ENCODE measurements at regions not wholly inside any gene's neighbourhood (a gene's known extent, or its start where the extent isn't known, plus 50 kb on each side); places are given as distances from the start of the nearest gene placed in this dataset.
"Not testable (repeated sequence)": the region's sequence is repeated elsewhere in the genome, so short reads cannot be mapped to it uniquely, and the experiment has no call there.

DNA sequence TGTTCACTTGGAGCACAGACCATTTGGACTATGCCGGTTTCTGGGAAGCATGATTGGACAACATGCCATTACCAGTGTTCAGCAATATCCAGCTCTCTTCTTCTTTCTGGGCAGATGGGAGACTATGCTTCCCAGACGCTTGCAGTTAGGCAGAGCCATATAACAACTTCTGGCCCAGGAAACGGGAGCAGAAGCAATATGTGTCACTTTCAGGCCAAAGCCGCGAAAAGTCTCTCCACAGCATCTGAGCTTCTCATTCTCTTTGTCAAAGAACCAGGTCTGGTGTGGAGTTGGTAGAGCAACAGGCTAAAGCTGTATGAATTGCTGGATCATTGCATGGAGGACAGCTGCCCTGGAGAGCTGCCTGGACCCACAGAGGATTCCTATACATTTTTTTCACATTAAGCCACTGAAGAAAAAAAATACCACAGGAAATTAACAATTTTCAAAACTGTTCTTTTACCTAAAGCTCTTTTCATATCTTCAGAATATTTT, 131.4 kb upstream of the FRG1 start:
- Histone ChIP-seq H3K9me3 (ENCODE audit: control insufficient read depth, low read length) (no peaks in the 10 kb centered on the region), H3K4me1 (ENCODE audit: control insufficient read depth, insufficient read depth, low read length, poor library complexity, severe bottlenecking) (no peaks in the 10 kb centered on the region), H3K36me3 (ENCODE audit: control insufficient read depth, insufficient read depth, low read length) (no peaks in the 10 kb centered on the region), H3K4me3 (ENCODE audit: extremely low read depth, insufficient read depth, low read length, poor library complexity, severe bottlenecking) (no peak overlapping the region), H3K27ac (ENCODE audit: low read depth, low read length, severe bottlenecking) (no peak overlapping the region)
- WGBS, 2 experiments (ENCODE audit: insufficient coverage in 2 of 2) = 93 to 95% methylated on average over 5 of the region's 5 CpGs

DNA sequence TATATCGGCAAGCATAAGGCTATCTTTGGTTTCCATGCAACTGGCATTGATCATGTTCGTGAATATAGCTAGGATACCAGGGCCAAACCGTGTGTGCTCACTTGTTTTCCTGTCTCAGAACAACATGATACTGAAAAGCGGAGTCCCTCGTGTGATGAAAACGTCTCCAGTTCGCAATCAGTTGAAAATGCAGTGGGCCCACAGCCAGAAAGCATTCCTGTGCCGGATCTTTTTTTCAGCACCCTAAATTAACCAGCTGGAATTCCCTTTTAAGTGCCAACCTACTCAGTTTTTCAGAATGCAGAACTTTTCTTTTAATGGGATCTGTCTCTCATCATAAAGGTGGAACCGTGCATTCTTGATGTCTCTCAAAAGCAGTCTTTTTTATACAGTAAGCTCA, 130.8 kb upstream of the FRG1 start:
- WGBS, 2 experiments (ENCODE audit: insufficient coverage in 2 of 2) = 89 to 95% methylated on average over 9 of the region's 9 CpGs
- H3K4me3 ChIP-seq (ENCODE audit: extremely low read depth, insufficient read depth, low read length, poor library complexity, severe bottlenecking) = no peak overlapping the region
- no peak overlapping the region for H3K27ac ChIP-seq (ENCODE audit: low read depth, low read length, severe bottlenecking)
- H3K36me3 ChIP-seq (ENCODE audit: control insufficient read depth, insufficient read depth, low read length) = no peaks in the 10 kb centered on the region
- no peaks in the 10 kb centered on the region for H3K9me3 ChIP-seq (ENCODE audit: control insufficient read depth, low read length)
- no peaks in the 10 kb centered on the region for H3K4me1 ChIP-seq (ENCODE audit: control insufficient read depth, insufficient read depth, low read length, poor library complexity, severe bottlenecking)

DNA sequence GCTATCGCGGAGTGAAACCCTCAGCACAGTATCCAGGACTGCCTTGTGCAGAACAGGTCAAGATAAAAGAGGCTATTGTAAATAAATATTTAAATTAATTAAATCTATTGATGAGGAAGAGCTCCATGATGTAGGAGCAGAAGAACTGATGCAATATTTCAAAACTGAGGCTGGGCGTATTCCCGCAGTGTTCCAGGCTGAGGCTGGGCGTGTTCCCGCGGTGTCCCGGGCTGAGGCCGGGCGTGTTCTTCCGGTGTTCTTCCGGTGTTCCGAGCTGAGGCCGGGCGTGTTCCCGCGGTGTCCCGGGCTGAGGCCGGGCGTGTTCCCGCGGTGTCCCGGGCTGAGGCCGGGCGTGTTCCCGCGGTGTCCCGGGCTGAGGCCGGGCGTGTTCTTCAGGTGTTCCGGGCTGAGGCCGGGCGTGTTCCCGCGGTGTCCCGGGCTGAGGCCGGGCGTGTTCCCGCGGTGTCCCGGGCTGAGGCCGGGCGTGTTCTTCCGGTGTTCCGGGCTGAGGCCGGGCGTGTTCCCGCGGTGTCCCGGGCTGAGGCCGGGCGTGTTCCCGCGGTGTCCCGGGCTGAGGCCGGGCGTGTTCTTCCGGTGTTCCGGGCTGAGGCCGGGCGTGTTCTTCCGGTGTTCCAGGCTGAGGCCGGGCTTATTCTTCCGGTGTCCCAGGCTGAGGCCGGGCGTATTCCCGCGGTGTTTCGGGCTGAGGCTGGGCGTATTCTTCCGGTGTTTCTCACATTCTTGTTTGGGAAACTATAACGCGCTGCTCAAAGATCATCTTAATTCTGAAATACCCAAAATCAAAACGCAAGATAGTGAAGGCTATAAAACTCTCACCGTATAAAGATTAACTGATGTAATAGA, 130.1 kb upstream of the FRG1 start:
- not testable (repeated sequence) for H3K27ac ChIP-seq (ENCODE audit: low read depth, low read length, severe bottlenecking); H3K36me3 ChIP-seq (ENCODE audit: control insufficient read depth, insufficient read depth, low read length); H3K4me3 ChIP-seq (ENCODE audit: extremely low read depth, insufficient read depth, low read length, poor library complexity, severe bottlenecking); H3K4me1 ChIP-seq (ENCODE audit: control insufficient read depth, insufficient read depth, low read length, poor library complexity, severe bottlenecking); H3K9me3 ChIP-seq (ENCODE audit: control insufficient read depth, low read length)
- 92 to 93% methylated on average over 39 to 46 of the region's 75 CpGs for WGBS, 2 experiments (ENCODE audit: insufficient coverage in 2 of 2)

DNA sequence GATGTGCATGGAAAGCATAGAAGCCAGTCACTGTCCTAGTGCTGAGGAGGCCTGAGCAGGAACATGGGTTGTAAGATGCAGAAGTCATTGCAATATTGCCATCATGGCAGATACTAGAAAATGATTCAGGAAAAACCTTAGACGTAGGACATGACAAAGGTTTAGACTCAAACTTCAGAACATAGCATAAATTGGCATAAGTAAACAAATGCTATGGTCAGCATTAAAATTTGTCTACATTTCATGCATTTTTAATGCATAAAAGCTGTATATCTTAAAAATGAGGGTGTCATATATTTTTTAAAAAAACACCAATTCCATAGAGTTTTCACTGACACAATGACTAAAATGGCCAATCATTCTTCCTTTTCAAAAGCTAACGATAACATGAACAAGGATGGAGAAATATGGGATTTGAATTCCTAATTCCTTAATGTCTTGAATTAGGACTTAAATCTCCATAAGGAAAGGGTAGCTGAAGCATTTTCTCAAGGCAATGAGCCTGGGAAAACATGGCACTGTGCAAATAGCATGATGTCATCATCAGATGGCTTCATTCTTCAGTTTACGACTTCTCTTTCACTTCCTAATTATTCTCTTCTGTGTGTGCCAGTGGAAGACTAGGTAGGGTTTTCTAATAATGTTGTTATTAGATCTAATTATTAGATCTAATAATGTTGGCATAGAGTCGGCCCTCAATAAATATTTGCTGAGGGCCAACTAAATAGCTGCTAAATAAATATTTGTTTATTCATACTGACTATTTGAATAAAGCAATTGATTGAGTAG, 125.1 kb upstream of the FRG1 start:
- Histone ChIP-seq H3K9me3 (ENCODE audit: control insufficient read depth, low read length) (no peaks in the 10 kb centered on the region), H3K4me1 (ENCODE audit: control insufficient read depth, insufficient read depth, low read length, poor library complexity, severe bottlenecking) (no peaks in the 10 kb centered on the region), H3K4me3 (ENCODE audit: extremely low read depth, insufficient read depth, low read length, poor library complexity, severe bottlenecking) (no peak overlapping the region), H3K36me3 (ENCODE audit: control insufficient read depth, insufficient read depth, low read length) (no peaks in the 10 kb centered on the region), H3K27ac (ENCODE audit: low read depth, low read length, severe bottlenecking) (no peak overlapping the region)
- 100% methylated on average over 1 of the region's 4 CpGs; no CpG with 5 or more reads in 1 of the 2 experiments for WGBS, 2 experiments (ENCODE audit: insufficient coverage in 2 of 2)

DNA sequence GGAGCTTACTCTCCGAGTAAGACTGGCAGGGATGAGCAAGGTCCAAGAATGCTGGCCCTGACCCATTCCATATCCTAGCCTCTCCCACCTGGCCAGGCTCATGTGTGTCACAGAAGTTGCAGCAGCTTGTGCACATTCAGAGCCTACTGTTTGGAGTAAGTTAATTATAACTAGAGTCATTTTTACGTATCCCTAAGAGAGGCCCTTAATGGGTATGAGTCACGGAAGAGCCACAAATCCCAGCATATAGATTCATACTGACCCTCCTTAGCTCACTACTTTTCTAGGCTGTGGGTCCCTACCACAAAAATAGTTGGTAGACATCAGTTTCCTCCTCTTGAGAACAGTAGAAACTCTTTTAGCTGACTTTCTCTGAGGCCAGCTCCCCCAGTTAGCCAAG, 118.3 kb upstream of the FRG1 start:
- H3K27ac ChIP-seq (ENCODE audit: low read depth, low read length, severe bottlenecking) = no peak overlapping the region
- no peaks in the 10 kb centered on the region for H3K9me3 ChIP-seq (ENCODE audit: control insufficient read depth, low read length)
- 78 to 94% methylated on average over 2 of the region's 3 CpGs for WGBS, 2 experiments (ENCODE audit: insufficient coverage in 2 of 2)
- H3K4me1 ChIP-seq (ENCODE audit: control insufficient read depth, insufficient read depth, low read length, poor library complexity, severe bottlenecking) = no peaks in the 10 kb centered on the region
- no peaks in the 10 kb centered on the region for H3K36me3 ChIP-seq (ENCODE audit: control insufficient read depth, insufficient read depth, low read length)
- H3K4me3 ChIP-seq (ENCODE audit: extremely low read depth, insufficient read depth, low read length, poor library complexity, severe bottlenecking) = no peak overlapping the region

DNA sequence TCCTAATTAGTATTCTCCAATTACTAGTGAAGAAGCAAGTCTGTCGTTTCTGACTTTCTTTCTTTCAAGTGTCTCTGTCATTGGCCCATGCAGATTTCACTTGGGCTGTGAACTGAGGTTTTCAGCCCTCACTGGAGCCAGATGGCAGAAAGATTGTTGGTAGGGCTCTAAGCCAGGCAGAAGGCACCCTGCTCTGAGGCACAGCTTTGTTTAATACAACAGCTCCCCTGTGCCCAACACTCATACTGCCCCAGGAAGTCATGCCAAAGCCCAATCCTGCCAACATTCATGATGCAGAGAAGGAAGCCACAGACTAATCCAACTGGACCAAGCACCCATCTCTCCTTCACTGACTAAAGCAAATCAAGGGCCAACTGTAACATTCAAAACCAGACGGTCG, 117.1 kb upstream of the FRG1 start:
- Histone ChIP-seq H3K4me1 (ENCODE audit: control insufficient read depth, insufficient read depth, low read length, poor library complexity, severe bottlenecking) (no peaks in the 10 kb centered on the region), H3K4me3 (ENCODE audit: extremely low read depth, insufficient read depth, low read length, poor library complexity, severe bottlenecking) (no peak overlapping the region), H3K27ac (ENCODE audit: low read depth, low read length, severe bottlenecking) (no peak overlapping the region), H3K36me3 (ENCODE audit: control insufficient read depth, insufficient read depth, low read length) (no peaks in the 10 kb centered on the region), H3K9me3 (ENCODE audit: control insufficient read depth, low read length) (no peaks in the 10 kb centered on the region)
- WGBS, 2 experiments (ENCODE audit: insufficient coverage in 2 of 2) = 67% methylated on average over 1 of the region's 3 CpGs; no CpG with 5 or more reads in 1 of the 2 experiments

DNA sequence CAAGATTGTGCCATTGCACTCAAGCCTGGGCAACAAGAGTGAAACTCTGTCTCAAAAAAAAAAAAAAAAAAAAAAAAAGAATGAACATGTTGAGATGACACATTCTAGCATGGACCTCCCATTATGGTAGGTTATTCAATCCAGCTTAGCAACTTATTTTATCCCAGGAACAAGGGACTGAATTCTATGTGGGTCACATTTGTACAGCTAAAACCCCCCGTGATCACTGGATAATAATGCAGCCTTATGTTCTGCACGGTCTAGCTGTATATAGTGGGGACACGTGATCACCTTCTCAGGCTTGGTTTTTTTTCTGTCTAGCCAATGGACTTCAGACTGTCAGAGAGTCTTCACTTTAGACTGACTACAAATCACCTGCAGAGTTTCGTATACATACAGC, 115.2 kb upstream of the FRG1 start:
- Histone ChIP-seq H3K9me3 (ENCODE audit: control insufficient read depth, low read length) (no peaks in the 10 kb centered on the region), H3K36me3 (ENCODE audit: control insufficient read depth, insufficient read depth, low read length) (no peaks in the 10 kb centered on the region), H3K4me1 (ENCODE audit: control insufficient read depth, insufficient read depth, low read length, poor library complexity, severe bottlenecking) (no peaks in the 10 kb centered on the region), H3K27ac (ENCODE audit: low read depth, low read length, severe bottlenecking) (no peak overlapping the region), H3K4me3 (ENCODE audit: extremely low read depth, insufficient read depth, low read length, poor library complexity, severe bottlenecking) (no peak overlapping the region)
- WGBS, 2 experiments (ENCODE audit: insufficient coverage in 2 of 2) = 93 to 100% methylated on average over 4 of the region's 4 CpGs

DNA sequence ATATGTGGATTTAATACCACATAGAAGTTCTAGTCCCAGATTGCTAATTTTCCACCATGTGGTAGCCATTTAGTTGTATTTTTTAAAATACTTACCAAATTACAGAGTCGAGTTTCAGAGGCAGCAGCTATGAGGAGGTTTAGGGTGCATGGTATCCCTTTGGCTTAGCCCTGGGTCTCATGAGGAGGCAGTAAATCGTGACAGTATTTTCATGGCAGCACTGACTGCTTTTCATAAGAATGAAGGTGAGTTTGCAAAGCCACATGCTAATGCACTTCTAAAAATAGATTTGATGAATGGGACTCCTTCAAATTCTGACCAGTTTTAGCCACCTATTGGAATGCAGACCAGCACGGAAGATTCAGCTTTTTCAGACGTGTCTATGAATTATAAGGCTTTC, 114.0 kb upstream of the FRG1 start:
- Histone ChIP-seq H3K36me3 (ENCODE audit: control insufficient read depth, insufficient read depth, low read length) (no peaks in the 10 kb centered on the region), H3K27ac (ENCODE audit: low read depth, low read length, severe bottlenecking) (no peak overlapping the region), H3K4me1 (ENCODE audit: control insufficient read depth, insufficient read depth, low read length, poor library complexity, severe bottlenecking) (no peaks in the 10 kb centered on the region), H3K4me3 (ENCODE audit: extremely low read depth, insufficient read depth, low read length, poor library complexity, severe bottlenecking) (no peak overlapping the region), H3K9me3 (ENCODE audit: control insufficient read depth, low read length) (no peaks in the 10 kb centered on the region)
- WGBS, 2 experiments (ENCODE audit: insufficient coverage in 2 of 2) = 57 to 58% methylated on average over 1 to 3 of the region's 4 CpGs

DNA sequence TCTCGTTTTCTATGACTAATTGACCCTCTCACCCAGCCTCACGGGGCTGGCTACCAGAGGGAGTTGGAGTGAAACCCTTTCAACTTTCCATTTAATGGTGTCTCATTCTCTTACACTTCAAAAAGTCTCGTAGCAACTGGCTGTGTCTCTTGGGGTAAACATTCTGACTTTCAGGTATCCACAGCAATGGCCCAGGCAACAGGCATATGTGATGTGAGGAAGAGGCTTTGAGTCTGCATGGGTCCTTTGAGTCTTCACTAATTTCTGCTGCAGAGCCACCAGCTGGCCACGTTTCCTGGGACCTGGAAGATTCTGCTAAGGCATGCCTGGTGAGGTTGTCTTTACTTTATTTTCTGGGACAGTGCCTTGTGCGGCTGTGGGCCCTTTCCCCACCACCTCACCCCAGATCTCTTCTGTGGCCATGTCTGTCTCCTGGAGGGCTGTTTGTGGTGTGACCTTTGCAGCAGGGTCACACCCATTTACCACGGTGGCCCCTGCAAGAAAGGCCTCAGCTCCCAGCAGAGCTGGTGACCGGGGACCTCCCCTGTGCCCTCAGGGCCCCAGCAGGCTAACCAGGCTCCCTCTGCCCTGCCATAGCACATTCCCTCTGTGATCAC, 112.5 kb upstream of the FRG1 start:
- Histone ChIP-seq H3K9me3 (ENCODE audit: control insufficient read depth, low read length) (no peaks in the 10 kb centered on the region), H3K4me1 (ENCODE audit: control insufficient read depth, insufficient read depth, low read length, poor library complexity, severe bottlenecking) (no peaks in the 10 kb centered on the region), H3K36me3 (ENCODE audit: control insufficient read depth, insufficient read depth, low read length) (no peaks in the 10 kb centered on the region), H3K27ac (ENCODE audit: low read depth, low read length, severe bottlenecking) (no peak overlapping the region), H3K4me3 (ENCODE audit: extremely low read depth, insufficient read depth, low read length, poor library complexity, severe bottlenecking) (no peak overlapping the region)
- WGBS, 2 experiments (ENCODE audit: insufficient coverage in 2 of 2) = 92 to 95% methylated on average over 2 to 3 of the region's 7 CpGs

DNA sequence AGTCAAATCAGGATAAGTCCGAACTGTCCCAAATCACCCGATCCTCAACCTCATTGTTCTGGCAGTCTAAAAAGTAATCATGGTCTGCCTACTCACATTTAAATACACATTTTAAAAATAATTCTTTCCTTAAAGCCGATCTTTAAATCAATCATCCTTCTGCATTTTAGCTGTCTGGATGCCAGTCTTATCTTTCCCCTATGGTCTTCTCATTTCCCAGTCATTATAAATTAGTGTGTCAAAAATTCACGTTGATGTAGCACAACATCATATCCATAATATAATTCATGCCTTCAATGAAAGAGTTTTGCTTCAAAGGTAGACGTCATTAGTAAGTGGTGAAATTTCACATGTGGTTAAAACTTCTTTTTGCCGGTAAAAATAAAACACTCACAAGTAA, 108.1 kb upstream of the FRG1 start:
- Histone ChIP-seq H3K9me3 (ENCODE audit: control insufficient read depth, low read length) (no peaks in the 10 kb centered on the region), H3K27ac (ENCODE audit: low read depth, low read length, severe bottlenecking) (no peak overlapping the region), H3K4me1 (ENCODE audit: control insufficient read depth, insufficient read depth, low read length, poor library complexity, severe bottlenecking) (no peaks in the 10 kb centered on the region), H3K36me3 (ENCODE audit: control insufficient read depth, insufficient read depth, low read length) (no peaks in the 10 kb centered on the region), H3K4me3 (ENCODE audit: extremely low read depth, insufficient read depth, low read length, poor library complexity, severe bottlenecking) (no peak overlapping the region)
- WGBS, 2 experiments (ENCODE audit: insufficient coverage in 2 of 2) = 84 to 94% methylated on average over 2 to 3 of the region's 6 CpGs
